Nephron (organoid): ENCODE measurements at regions not wholly inside any gene's neighbourhood (a gene's known extent, or its start where the extent isn't known, plus 50 kb on each side); places are given as distances from the start of the nearest gene placed in this dataset.

Experiments used
- H3K27ac Mint-ChIP-seq, 3 experiments: 2 replicates each; pipeline ENCODE4 v1.8.0; 2020; ENCODE audit warnings: mixed read lengths in 3 of 3, mild to moderate bottlenecking in 2 of 3, moderate library complexity in 1 of 3
- H3K27me3 Mint-ChIP-seq: 2 replicates; pipeline ENCODE4 v1.8.0; 2021; ENCODE audit warnings: low read depth, mild to moderate bottlenecking, moderate library complexity, mixed read lengths
- H3K36me3 Mint-ChIP-seq: 2 replicates; pipeline ENCODE4 v1.8.0; 2020; ENCODE audit warnings: low read depth, mixed read lengths
- H3K4me1 Mint-ChIP-seq: 2 replicates; pipeline ENCODE4 v1.8.0; 2020; ENCODE audit warnings: mixed read lengths
- H3K4me3 Mint-ChIP-seq, 3 experiments: 2 replicates each; pipeline ENCODE4 v1.8.0; 2020; ENCODE audit warnings: mild to moderate bottlenecking in 3 of 3, mixed read lengths in 3 of 3, moderate library complexity in 2 of 3
- H3K9me3 Mint-ChIP-seq: 2 replicates; pipeline ENCODE4 v1.8.0; 2020; ENCODE audit warnings: mixed read lengths
- CTCF ChIP-seq, 3 experiments: fragments of 200-600 bp; sonication (generic); IDR thresholded peaks; one replicate each; pipeline ENCODE4 v1.5.0; 2021; ENCODE audit warnings: antibody characterized with exemption in 3 of 3; ENCODE audit not compliant: unreplicated experiment in 3 of 3

- Mint-ChIP-seq H3K4me3 (peak overlapping the region in 1 of 3 experiments; percentile 14), H3K27ac (peak overlapping the region in 2 of 3 experiments; percentile 0 to 4)
Measured at GRCh38 chr20:40945189-40945588, 83.4 kb upstream of the TOP1 start.

DNA sequence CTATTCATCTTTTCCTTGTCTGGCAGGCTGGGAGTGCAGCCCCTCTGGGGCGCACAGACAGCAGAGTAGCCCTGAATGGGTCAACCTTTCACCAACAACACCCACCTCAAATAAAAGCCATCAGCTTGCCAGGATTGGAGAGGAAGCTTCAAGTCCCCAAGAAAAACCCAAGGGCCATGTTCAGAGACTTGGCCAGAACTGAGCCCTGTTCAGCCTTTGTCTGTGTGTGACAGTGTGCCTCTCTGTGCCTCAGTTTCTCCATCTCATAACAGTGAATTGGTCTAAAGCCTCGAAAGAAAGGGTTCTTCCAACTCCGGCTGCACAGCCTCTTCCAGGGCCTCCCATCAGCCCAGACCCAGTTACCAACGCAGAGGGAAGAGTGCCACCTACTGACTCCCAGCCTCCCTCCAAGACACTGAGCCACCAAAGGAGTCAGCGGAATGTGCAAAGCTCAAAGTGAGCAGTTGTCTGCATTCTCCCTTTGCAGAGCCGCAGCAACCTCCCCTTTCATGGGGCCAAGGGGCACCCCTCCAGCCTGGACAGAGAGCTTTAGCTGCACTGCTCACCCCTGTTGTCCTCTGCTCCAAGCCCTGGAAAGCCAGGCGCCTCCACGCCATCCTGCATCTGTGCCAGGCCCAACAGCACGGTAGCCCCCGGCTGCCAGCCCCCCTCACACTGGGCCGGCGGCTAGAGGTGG is 82.7 kb upstream of the TOP1 start:
- Mint-ChIP-seq H3K27ac (peak overlapping the region in 2 of 3 experiments; percentile 9), H3K4me1 (peaks cover 6% of the 10 kb centered on the region), H3K27me3 (peaks cover 19% of the 10 kb centered on the region), H3K36me3 (no peaks in the 10 kb centered on the region), H3K4me3 (no peak overlapping the region), H3K9me3 (no peaks in the 10 kb centered on the region)
- peak; percentile 73 to 80 (median 78) for TF ChIP-seq CTCF (IDR thresholded peaks at IDR 0.05; ENCODE audit: unreplicated experiment in 3 of 3)

More at GRCh38 chr20:40945189-40945588, 83.4 kb upstream of the TOP1 start:
- Mint-ChIP-seq H3K9me3 (no peaks in the 10 kb centered on the region), H3K36me3 (no peaks in the 10 kb centered on the region), H3K4me1 (peaks cover 6% of the 10 kb centered on the region), H3K27me3 (peaks cover 15% of the 10 kb centered on the region)
- TF ChIP-seq CTCF (IDR thresholded peaks at IDR 0.05; ENCODE audit: unreplicated experiment in 3 of 3), result no peak

GRCh38 chr20:40946451-40946850 is 82.2 kb upstream of the TOP1 start:
- H3K4me3 Mint-ChIP-seq, result no peak overlapping the region
- H3K36me3 Mint-ChIP-seq, result no peaks in the 10 kb centered on the region
- H3K27me3 Mint-ChIP-seq, result peaks cover 24% of the 10 kb centered on the region
- TF ChIP-seq CTCF (IDR thresholded peaks at IDR 0.05; ENCODE audit: unreplicated experiment in 3 of 3), result no peak
- H3K27ac Mint-ChIP-seq, result no peak overlapping the region
- peaks cover 6% of the 10 kb centered on the region for H3K4me1 Mint-ChIP-seq
- H3K9me3 Mint-ChIP-seq, result no peaks in the 10 kb centered on the region

- Mint-ChIP-seq H3K27ac (no peak overlapping the region), H3K27me3 (peaks cover 32% of the 10 kb centered on the region), H3K4me1 (peaks cover 6% of the 10 kb centered on the region), H3K36me3 (peaks cover 4% of the 10 kb centered on the region), H3K4me3 (no peak overlapping the region), H3K9me3 (peaks cover 4% of the 10 kb centered on the region)
- no peak for TF ChIP-seq CTCF (IDR thresholded peaks at IDR 0.05; ENCODE audit: unreplicated experiment in 3 of 3)
Measured at GRCh38 chr20:40948465-40949267, 80.0 kb upstream of the TOP1 start.

DNA sequence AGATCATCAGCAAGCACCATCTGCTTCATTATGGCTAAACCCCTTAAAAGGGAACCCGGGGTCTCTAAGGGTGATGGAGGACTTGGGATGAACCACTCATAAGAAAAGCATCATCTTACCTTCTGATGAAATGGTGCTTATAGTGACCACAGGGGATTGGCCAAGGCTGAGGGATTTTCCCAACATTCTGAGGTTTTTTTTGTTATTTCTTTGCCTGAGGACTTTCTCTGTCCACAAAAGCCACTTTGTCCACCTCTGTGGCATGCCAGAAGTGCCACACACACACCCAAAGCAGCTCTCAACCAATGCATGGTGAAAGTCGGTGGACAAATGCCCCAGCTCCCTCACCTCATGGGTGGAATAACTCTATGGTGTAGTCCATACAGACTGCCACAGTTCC is 79.3 kb upstream of the TOP1 start:
- no peak for TF ChIP-seq CTCF (IDR thresholded peaks at IDR 0.05; ENCODE audit: unreplicated experiment in 3 of 3)
- peaks cover 4% of the 10 kb centered on the region for H3K36me3 Mint-ChIP-seq
- H3K27me3 Mint-ChIP-seq, result peaks cover 32% of the 10 kb centered on the region
- H3K27ac Mint-ChIP-seq, result no peak overlapping the region
- no peak overlapping the region for H3K4me3 Mint-ChIP-seq
- H3K9me3 Mint-ChIP-seq, result peaks cover 4% of the 10 kb centered on the region
- peaks cover 6% of the 10 kb centered on the region for H3K4me1 Mint-ChIP-seq
